ENCODE measurements at regions not wholly inside any gene's neighbourhood (a gene's known extent, or its start where the extent isn't known, plus 50 kb on each side); places are given as distances from the start of the nearest gene placed in this dataset.
"Not testable (repeated sequence)": the region's sequence is repeated elsewhere in the genome, so short reads cannot be mapped to it uniquely, and the experiment has no call there.

GRCh38 chr7:65302883-65303282 lies 70.8 kb upstream of the ZNF92 start:
- no peak for DNase-seq (ENCODE audit: low spot score in 2 of 2)
- intact Hi-C loops (cut with DNase I; ENCODE audit: low total_unique reads), result no loop called here
- no peak overlapping the region for H3K4me3 ChIP-seq (ENCODE audit: low read depth, poor library complexity, severe bottlenecking)
- TF ChIP-seq POLR2A (IDR thresholded peaks at IDR 0.05), result no peak
- TF ChIP-seq, protein P1, sequence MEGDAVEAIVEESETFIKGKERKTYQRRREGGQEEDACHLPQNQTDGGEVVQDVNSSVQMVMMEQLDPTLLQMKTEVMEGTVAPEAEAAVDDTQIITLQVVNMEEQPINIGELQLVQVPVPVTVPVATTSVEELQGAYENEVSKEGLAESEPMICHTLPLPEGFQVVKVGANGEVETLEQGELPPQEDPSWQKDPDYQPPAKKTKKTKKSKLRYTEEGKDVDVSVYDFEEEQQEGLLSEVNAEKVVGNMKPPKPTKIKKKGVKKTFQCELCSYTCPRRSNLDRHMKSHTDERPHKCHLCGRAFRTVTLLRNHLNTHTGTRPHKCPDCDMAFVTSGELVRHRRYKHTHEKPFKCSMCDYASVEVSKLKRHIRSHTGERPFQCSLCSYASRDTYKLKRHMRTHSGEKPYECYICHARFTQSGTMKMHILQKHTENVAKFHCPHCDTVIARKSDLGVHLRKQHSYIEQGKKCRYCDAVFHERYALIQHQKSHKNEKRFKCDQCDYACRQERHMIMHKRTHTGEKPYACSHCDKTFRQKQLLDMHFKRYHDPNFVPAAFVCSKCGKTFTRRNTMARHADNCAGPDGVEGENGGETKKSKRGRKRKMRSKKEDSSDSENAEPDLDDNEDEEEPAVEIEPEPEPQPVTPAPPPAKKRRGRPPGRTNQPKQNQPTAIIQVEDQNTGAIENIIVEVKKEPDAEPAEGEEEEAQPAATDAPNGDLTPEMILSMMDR (IDR thresholded peaks at IDR 0.05), result no peak
- WGBS, 2 donors, result 100% methylated on average over 1 of the region's 1 CpG

- DNase-seq (ENCODE audit: low spot score in 2 of 2), result no peak
- TF ChIP-seq, protein P1 (IDR thresholded peaks at IDR 0.05), result no peak
- intact Hi-C loops (cut with DNase I; ENCODE audit: low total_unique reads), result no loop called here
- 61 to 63% methylated on average over 2 of the region's 2 CpGs for WGBS, 2 donors
- no peak overlapping the region for H3K4me3 ChIP-seq (ENCODE audit: low read depth, poor library complexity, severe bottlenecking)
These were observed 72.6 kb upstream of the ZNF92 start for GRCh38 chr7:65301007-65301406.

DNA sequence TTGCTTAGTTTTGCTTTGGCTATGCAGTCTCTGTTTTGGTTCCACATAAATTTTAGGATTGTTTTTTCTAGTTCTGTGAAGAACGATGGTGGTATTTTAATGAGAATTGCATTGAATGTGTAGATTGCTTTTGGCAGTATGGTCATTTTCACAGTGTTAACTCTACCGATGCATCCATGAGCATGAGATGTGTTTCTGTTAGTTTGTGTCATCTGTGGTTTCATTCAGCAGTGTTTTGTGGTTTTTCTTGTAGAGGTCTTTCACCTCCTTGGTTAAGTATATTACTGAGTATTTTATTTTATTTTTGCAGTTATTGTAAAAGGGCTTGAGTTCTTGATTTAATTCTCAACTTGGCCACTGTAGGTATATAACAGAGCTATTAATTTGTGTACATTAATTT lies 78.2 kb upstream of the ZNF92 start:
- DNase-seq (ENCODE audit: low spot score in 2 of 2), result no peak
- WGBS, 2 donors, result 81 to 83% methylated on average over 2 of the region's 2 CpGs
- no peak overlapping the region for H3K4me3 ChIP-seq (ENCODE audit: low read depth, poor library complexity, severe bottlenecking)
- intact Hi-C loops (cut with DNase I; ENCODE audit: low total_unique reads), result no loop called here
- TF ChIP-seq POLR2A (IDR thresholded peaks at IDR 0.05), result no peak
- TF ChIP-seq, protein P1 (IDR thresholded peaks at IDR 0.05), result no peak

DNA sequence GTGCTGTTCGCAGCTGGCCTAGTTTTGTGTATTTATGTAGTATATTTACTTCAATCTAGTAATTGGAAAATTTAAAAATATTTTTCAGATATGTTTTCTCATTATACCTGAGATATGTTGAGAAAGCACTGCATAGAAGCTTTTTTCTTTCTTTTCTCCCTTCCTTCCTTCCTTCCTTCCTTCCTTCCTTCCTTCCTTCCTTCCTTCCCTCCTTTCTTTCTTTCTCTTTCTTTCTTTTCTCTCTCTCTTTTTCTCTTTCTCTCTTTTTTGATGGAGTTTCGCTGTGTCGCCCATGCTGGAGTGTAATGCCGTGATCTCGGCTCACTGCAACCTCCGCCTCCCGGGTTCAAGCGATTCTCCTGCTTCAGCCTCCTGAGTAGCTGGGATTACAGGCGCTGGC lies 83.3 kb upstream of the ZNF92 start:
- H3K4me3 ChIP-seq (ENCODE audit: low read depth, poor library complexity, severe bottlenecking); intact Hi-C loops (cut with DNase I; ENCODE audit: low total_unique reads); DNase-seq (ENCODE audit: low spot score in 2 of 2): not testable (repeated sequence)
- WGBS, 2 donors, result 90 to 96% methylated on average over 9 of the region's 9 CpGs

DNA sequence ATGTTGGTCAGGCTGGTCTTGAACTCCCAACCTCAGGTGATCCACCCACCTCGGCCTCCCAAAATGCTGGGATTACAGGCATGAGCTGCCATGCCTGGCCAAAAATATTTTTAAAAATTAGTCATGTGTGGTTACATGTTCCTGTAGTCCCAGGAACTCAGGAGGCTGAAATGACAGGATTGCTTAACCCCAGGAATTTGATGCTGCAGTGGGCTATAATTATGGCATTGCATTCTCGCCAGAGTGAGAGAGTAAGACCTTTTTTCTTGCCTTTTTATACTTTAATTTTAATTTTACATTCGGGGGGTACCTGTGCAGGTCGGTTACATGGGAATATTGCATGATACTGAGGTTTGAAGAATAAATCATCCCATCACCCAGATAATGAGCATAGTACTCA lies 86.6 kb upstream of the ZNF92 start:
- no peak for DNase-seq (ENCODE audit: low spot score in 2 of 2)
- TF ChIP-seq, protein P1 (IDR thresholded peaks at IDR 0.05), result no peak
- WGBS, 2 donors, result 77 to 87% methylated on average over 4 of the region's 4 CpGs
- no peak overlapping the region for H3K4me3 ChIP-seq (ENCODE audit: low read depth, poor library complexity, severe bottlenecking)
- intact Hi-C loops (cut with DNase I; ENCODE audit: low total_unique reads), result no loop called here

DNA sequence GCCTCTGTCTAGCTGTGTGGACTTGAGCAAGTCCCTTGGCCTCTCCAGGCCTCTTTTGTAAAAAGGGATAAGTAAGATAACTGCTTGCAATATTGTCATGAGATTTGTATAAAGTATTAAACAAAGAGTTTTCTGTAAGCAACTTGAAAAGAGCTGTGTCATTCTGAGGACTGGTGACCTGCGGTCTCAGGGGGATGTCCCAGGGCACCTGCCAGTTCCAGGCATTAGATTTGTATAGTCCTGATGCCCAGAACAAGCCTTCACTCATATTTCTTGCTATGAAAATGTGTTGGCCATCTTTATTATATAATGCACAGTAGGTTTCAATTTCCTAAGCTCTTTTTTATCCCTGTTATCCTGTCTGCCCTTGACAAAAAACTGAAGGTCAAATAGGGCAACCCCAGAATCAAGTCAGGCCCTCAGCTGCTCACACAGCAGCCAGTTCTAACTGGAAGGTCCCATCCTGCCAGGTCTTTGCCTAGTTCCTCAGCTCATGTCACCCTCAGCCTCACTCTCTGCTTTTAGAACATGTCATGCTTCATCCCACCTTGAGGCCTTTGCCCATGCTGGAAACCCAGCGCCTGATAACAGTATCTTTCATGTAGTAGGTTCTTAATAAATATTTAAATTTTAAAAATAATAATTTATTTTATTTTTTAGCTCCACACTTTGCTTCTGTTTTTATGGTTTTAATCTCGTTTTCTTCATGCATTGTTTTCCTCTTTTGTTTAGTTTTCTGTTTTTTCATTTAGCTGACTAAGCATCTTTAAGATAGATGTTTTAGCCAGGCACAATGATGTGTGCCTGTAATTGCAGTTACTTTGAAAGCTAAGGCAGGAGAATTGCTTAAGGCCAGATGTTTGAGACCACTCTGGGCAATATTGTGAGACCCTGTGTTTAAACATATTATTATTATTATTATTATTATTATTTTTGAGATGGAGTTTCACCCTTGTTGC lies 87.5 kb upstream of the ZNF92 start:
- intact Hi-C loops (cut with DNase I; ENCODE audit: low total_unique reads), result no loop called here
- 87 to 88% methylated on average over 3 of the region's 3 CpGs for WGBS, 2 donors
- no peak for TF ChIP-seq POLR2A (IDR thresholded peaks at IDR 0.05)
- TF ChIP-seq, protein P1 (IDR thresholded peaks at IDR 0.05), result no peak
- DNase-seq (ENCODE audit: low spot score in 2 of 2), result no peak
- H3K4me3 ChIP-seq (ENCODE audit: low read depth, poor library complexity, severe bottlenecking), result no peak overlapping the region

- DNase-seq (ENCODE audit: low spot score in 2 of 2); H3K4me3 ChIP-seq (ENCODE audit: low read depth, poor library complexity, severe bottlenecking); intact Hi-C loops (cut with DNase I; ENCODE audit: low total_unique reads): not testable (repeated sequence)
- WGBS, 2 donors, result 87 to 95% methylated on average over 2 of the region's 2 CpGs
These were observed 88.4 kb upstream of the ZNF92 start for GRCh38 chr7:65285241-65285640.

Data from lower leg skin (tissue), 4 donors.